NCI-H1694 treated with DMSO at 0.1 percent for 48 hours (cell line): ENCODE measurements at regions not wholly inside any gene's neighbourhood (a gene's known extent, or its start where the extent isn't known, plus 50 kb on each side); places are given as distances from the start of the nearest gene placed in this dataset.

Experiments
- DNase-seq: peaks from one replicate; lab custom pipeline; 2025; lab: John Stamatoyannopoulos, UW

- DNase-seq, result no peak
Observed at GRCh38 chr1:14524826-14525636, 73.5 kb upstream of the KAZN start.

- DNase-seq, result no peak
Observed at GRCh38 chr1:14529475-14529874, 69.0 kb upstream of the KAZN start.

- no peak for DNase-seq
Observed at GRCh38 chr1:14531519-14531918, 67.0 kb upstream of the KAZN start.

GRCh38 chr1:14535619-14536355 is 62.7 kb upstream of the KAZN start:
- no peak for DNase-seq

GRCh38 chr1:14538335-14538734 is 60.1 kb upstream of the KAZN start:
- DNase-seq, result no peak

- DNase-seq, result no peak
Observed at GRCh38 chr1:14539309-14539708, 59.2 kb upstream of the KAZN start.

- DNase-seq, result no peak
Observed at GRCh38 chr1:14539953-14540563, 58.4 kb upstream of the KAZN start.

GRCh38 chr1:14541348-14541747 is 57.1 kb upstream of the KAZN start:
- DNase-seq, result no peak

- no peak for DNase-seq
Observed at GRCh38 chr1:14543191-14543840, 55.2 kb upstream of the KAZN start.

GRCh38 chr1:14544319-14544718 is 54.2 kb upstream of the KAZN start:
- no peak for DNase-seq

GRCh38 chr1:14545422-14546025 is 53.0 kb upstream of the KAZN start:
- DNase-seq, result no peak

- no peak for DNase-seq
Observed at GRCh38 chr1:14546416-14546815, 52.1 kb upstream of the KAZN start.
